ENCODE measurements at regions not wholly inside any gene's neighbourhood (a gene's known extent, or its start where the extent isn't known, plus 50 kb on each side); places are given as distances from the start of the nearest gene placed in this dataset.

GRCh38 chr21:41048623-41049022 lies 119.3 kb upstream of the BACE2 start:
- DNase-seq, result no peak

GRCh38 chr21:41052820-41053555 lies 115.0 kb upstream of the BACE2 start:
- DNase-seq, result no peak

- no peak for DNase-seq
Measured at GRCh38 chr21:41054018-41054578, 113.9 kb upstream of the BACE2 start.

- no peak for DNase-seq
Measured at GRCh38 chr21:41055266-41055665, 112.7 kb upstream of the BACE2 start.

- no peak for DNase-seq
Measured at GRCh38 chr21:41059871-41060270, 108.1 kb upstream of the BACE2 start.

- DNase-seq, result no peak
Measured at GRCh38 chr21:41061701-41062100, 106.3 kb upstream of the BACE2 start.

- no peak for DNase-seq
Measured at GRCh38 chr21:41064334-41064791, 103.6 kb upstream of the BACE2 start.

- no peak for DNase-seq
Measured at GRCh38 chr21:41064951-41065350, 103.0 kb upstream of the BACE2 start.

- DNase-seq, result no peak
Measured at GRCh38 chr21:41065539-41065938, 102.4 kb upstream of the BACE2 start.

- DNase-seq, result no peak
Measured at GRCh38 chr21:41066086-41066938, 101.6 kb upstream of the BACE2 start.

- DNase-seq, result no peak
Measured at GRCh38 chr21:41067709-41068108, 100.3 kb upstream of the BACE2 start.

GRCh38 chr21:41068496-41068895 lies 99.5 kb upstream of the BACE2 start:
- no peak for DNase-seq

- DNase-seq, result peak; percentile 79 to 84
Measured at GRCh38 chr21:41068967-41069642, 98.9 kb upstream of the BACE2 start.

- no peak for DNase-seq
Measured at GRCh38 chr21:41070284-41070683, 97.7 kb upstream of the BACE2 start.

- peak in 1 of 2 experiments; percentile 57 for DNase-seq
Measured at GRCh38 chr21:41071258-41072171, 96.4 kb upstream of the BACE2 start.

GRCh38 chr21:41073558-41073957 lies 94.4 kb upstream of the BACE2 start:
- no peak for DNase-seq

GRCh38 chr21:41074396-41075184 lies 93.4 kb upstream of the BACE2 start:
- no peak for DNase-seq

GRCh38 chr21:41075656-41076055 lies 92.3 kb upstream of the BACE2 start:
- DNase-seq, result no peak

- DNase-seq, result no peak
Measured at GRCh38 chr21:41076064-41076463, 91.9 kb upstream of the BACE2 start.

- no peak for DNase-seq
Measured at GRCh38 chr21:41079159-41079558, 88.8 kb upstream of the BACE2 start.

GRCh38 chr21:41080485-41081121 lies 87.4 kb upstream of the BACE2 start:
- no peak for DNase-seq
